Right forelimb (tissue), 1 donor: ENCODE measurements at regions not wholly inside any gene's neighbourhood (a gene's known extent, or its start where the extent isn't known, plus 50 kb on each side); places are given as distances from the start of the nearest gene placed in this dataset.
"Not testable (repeated sequence)": the region's sequence is repeated elsewhere in the genome, so short reads cannot be mapped to it uniquely, and the experiment has no call there.

Experiments used
- DNase-seq: peaks from one replicate; pipeline ENCODE4 v3.0.0-alpha.2; 2018

GRCh38 chr12:105459760-105460330, 129.4 kb downstream of the C12orf75 start:
- no peak for DNase-seq

- no peak for DNase-seq
Observed at GRCh38 chr12:105461271-105461943, 130.9 kb downstream of the C12orf75 start.

- no peak for DNase-seq
Observed at GRCh38 chr12:105461944-105462762, 131.7 kb downstream of the C12orf75 start.

GRCh38 chr12:105462831-105463230, 132.3 kb downstream of the C12orf75 start:
- DNase-seq: no peak

- no peak for DNase-seq
Observed at GRCh38 chr12:105464406-105464805, 133.9 kb downstream of the C12orf75 start.

- DNase-seq: no peak
Observed at GRCh38 chr12:105466231-105466900, 135.9 kb downstream of the C12orf75 start.

GRCh38 chr12:105466901-105467598, 136.6 kb downstream of the C12orf75 start:
- DNase-seq: no peak

- no peak for DNase-seq
Observed at GRCh38 chr12:105467710-105468366, 137.3 kb downstream of the C12orf75 start.

- DNase-seq: no peak
Observed at GRCh38 chr12:105468464-105468863, 138.0 kb downstream of the C12orf75 start.

- DNase-seq: no peak
Observed at GRCh38 chr12:105469211-105469610, 138.7 kb downstream of the C12orf75 start.

GRCh38 chr12:105469701-105470100, 139.2 kb downstream of the C12orf75 start:
- DNase-seq: no peak

- no peak for DNase-seq
Observed at GRCh38 chr12:105470102-105470501, 139.6 kb downstream of the C12orf75 start.

GRCh38 chr12:105470601-105471000, 140.1 kb downstream of the C12orf75 start:
- DNase-seq: no peak

GRCh38 chr12:105474672-105475071, 144.2 kb downstream of the C12orf75 start:
- no peak for DNase-seq

- no peak for DNase-seq
Observed at GRCh38 chr12:105476616-105477015, 146.1 kb downstream of the C12orf75 start.

- no peak for DNase-seq
Observed at GRCh38 chr12:105477873-105478272, 147.4 kb downstream of the C12orf75 start.

- DNase-seq: not testable (repeated sequence)
Observed at GRCh38 chr12:105478788-105479187, 148.3 kb downstream of the C12orf75 start.

- no peak for DNase-seq
Observed at GRCh38 chr12:105479710-105480109, 149.2 kb downstream of the C12orf75 start.

- no peak for DNase-seq
Observed at GRCh38 chr12:105480162-105480561, 149.7 kb downstream of the C12orf75 start.

GRCh38 chr12:105481392-105482300, 151.2 kb downstream of the C12orf75 start:
- no peak for DNase-seq

- no peak for DNase-seq
Observed at GRCh38 chr12:105482951-105483350, 152.5 kb downstream of the C12orf75 start.
